ENCODE measurements at regions not wholly inside any gene's neighbourhood (a gene's known extent, or its start where the extent isn't known, plus 50 kb on each side); places are given as distances from the start of the nearest gene placed in this dataset.

GRCh38 chr20:41932431-41932830, 314.3 kb upstream of the CHD6 start:
- TF ChIP-seq, protein P1, sequence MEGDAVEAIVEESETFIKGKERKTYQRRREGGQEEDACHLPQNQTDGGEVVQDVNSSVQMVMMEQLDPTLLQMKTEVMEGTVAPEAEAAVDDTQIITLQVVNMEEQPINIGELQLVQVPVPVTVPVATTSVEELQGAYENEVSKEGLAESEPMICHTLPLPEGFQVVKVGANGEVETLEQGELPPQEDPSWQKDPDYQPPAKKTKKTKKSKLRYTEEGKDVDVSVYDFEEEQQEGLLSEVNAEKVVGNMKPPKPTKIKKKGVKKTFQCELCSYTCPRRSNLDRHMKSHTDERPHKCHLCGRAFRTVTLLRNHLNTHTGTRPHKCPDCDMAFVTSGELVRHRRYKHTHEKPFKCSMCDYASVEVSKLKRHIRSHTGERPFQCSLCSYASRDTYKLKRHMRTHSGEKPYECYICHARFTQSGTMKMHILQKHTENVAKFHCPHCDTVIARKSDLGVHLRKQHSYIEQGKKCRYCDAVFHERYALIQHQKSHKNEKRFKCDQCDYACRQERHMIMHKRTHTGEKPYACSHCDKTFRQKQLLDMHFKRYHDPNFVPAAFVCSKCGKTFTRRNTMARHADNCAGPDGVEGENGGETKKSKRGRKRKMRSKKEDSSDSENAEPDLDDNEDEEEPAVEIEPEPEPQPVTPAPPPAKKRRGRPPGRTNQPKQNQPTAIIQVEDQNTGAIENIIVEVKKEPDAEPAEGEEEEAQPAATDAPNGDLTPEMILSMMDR (IDR thresholded peaks at IDR 0.05) = no peak
- no peak for ATAC-seq
- H3K27ac ChIP-seq (ENCODE audit: low read length) = no peak overlapping the region
- intact Hi-C loops (cut with micrococcal nuclease) = no loop called here
- H3K4me3 ChIP-seq (ENCODE audit: low read length) = no peak overlapping the region
- 79% methylated on average over 7 of the region's 7 CpGs for WGBS (ENCODE audit: insufficient coverage)
- Mint-ChIP-seq H3K36me3 (no peaks in the 10 kb centered on the region), H3K27ac (no peak overlapping the region), H3K4me1 (no peaks in the 10 kb centered on the region), H3K4me3 (no peak overlapping the region), H3K9me3 (peaks cover 0 to 4% of the 10 kb centered on the region in 2 donors), H3K27me3 (ENCODE audit: low read depth in 2 of 2) (peaks cover 0 to 11% of the 10 kb centered on the region in 2 donors)
- DNase-seq = no peak
- H3K4me1 ChIP-seq (ENCODE audit: control insufficient read depth, insufficient read depth, low read length) = no peaks in the 10 kb centered on the region
- peaks cover 3% of the 10 kb centered on the region for H3K9me3 ChIP-seq (ENCODE audit: control insufficient read depth, insufficient read depth, low read length)
- H3K27me3 ChIP-seq (ENCODE audit: control insufficient read depth, insufficient read depth, low read length) = no peaks in the 10 kb centered on the region
- no peaks in the 10 kb centered on the region for H3K36me3 ChIP-seq (ENCODE audit: control insufficient read depth, insufficient read depth, low read length)

DNA sequence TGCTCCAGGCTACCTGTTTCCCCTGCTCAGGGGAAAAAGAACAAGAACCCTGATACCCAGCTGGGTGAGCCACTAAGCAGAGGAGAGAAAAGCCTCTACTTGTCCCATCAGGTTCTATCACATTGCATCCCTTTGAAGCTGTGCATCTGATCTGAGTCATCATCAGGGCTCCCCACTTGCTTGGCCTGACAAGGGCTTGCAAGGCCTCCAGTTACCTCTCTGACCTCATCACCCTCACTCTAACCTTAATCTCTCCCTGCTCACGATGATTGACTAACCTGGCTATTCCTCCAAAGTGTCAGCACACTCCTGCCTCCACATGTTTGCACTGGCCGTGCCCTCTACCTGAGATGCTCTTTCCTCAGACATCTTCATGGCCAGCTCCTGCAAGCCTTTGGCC, 309.5 kb upstream of the CHD6 start:
- H3K9me3 ChIP-seq (ENCODE audit: control insufficient read depth, insufficient read depth, low read length) = peaks cover 3% of the 10 kb centered on the region
- H3K36me3 ChIP-seq (ENCODE audit: control insufficient read depth, insufficient read depth, low read length) = no peaks in the 10 kb centered on the region
- Mint-ChIP-seq H3K27ac (no peak overlapping the region), H3K4me3 (no peak overlapping the region), H3K27me3 (ENCODE audit: low read depth in 2 of 2) (peaks cover 0 to 11% of the 10 kb centered on the region in 2 donors), H3K4me1 (no peaks in the 10 kb centered on the region), H3K36me3 (no peaks in the 10 kb centered on the region), H3K9me3 (peaks cover 0 to 4% of the 10 kb centered on the region in 2 donors)
- intact Hi-C loops (cut with micrococcal nuclease) = no loop called here
- TF ChIP-seq, protein P1 (IDR thresholded peaks at IDR 0.05) = no peak
- ATAC-seq (no peak), DNase-seq (no peak)
- no peaks in the 10 kb centered on the region for H3K27me3 ChIP-seq (ENCODE audit: control insufficient read depth, insufficient read depth, low read length)
- 79% methylated on average over 2 of the region's 2 CpGs for WGBS (ENCODE audit: insufficient coverage)
- no peak overlapping the region for H3K27ac ChIP-seq (ENCODE audit: low read length)
- no peak overlapping the region for H3K4me3 ChIP-seq (ENCODE audit: low read length)
- H3K4me1 ChIP-seq (ENCODE audit: control insufficient read depth, insufficient read depth, low read length) = no peaks in the 10 kb centered on the region

GRCh38 chr20:41927189-41927588, 309.0 kb upstream of the CHD6 start:
- Mint-ChIP-seq H3K27me3 (ENCODE audit: low read depth in 2 of 2) (peaks cover 0 to 11% of the 10 kb centered on the region in 2 donors), H3K9me3 (peaks cover 2 to 4% of the 10 kb centered on the region in 2 donors), H3K4me3 (no peak overlapping the region), H3K27ac (no peak overlapping the region), H3K4me1 (no peaks in the 10 kb centered on the region), H3K36me3 (no peaks in the 10 kb centered on the region)
- Histone ChIP-seq H3K9me3 (ENCODE audit: control insufficient read depth, insufficient read depth, low read length) (peaks cover 3% of the 10 kb centered on the region), H3K4me1 (ENCODE audit: control insufficient read depth, insufficient read depth, low read length) (no peaks in the 10 kb centered on the region), H3K27me3 (ENCODE audit: control insufficient read depth, insufficient read depth, low read length) (no peaks in the 10 kb centered on the region), H3K4me3 (ENCODE audit: low read length) (no peak overlapping the region), H3K27ac (ENCODE audit: low read length) (no peak overlapping the region), H3K36me3 (ENCODE audit: control insufficient read depth, insufficient read depth, low read length) (no peaks in the 10 kb centered on the region)
- no peak for DNase-seq
- intact Hi-C loops (cut with micrococcal nuclease) = no loop called here
- 84% methylated on average over 1 of the region's 2 CpGs for WGBS (ENCODE audit: insufficient coverage)
- TF ChIP-seq, protein P1 (IDR thresholded peaks at IDR 0.05) = no peak
- ATAC-seq = no peak

GRCh38 chr20:41925476-41925875, 307.3 kb upstream of the CHD6 start:
- no peaks in the 10 kb centered on the region for H3K4me1 ChIP-seq (ENCODE audit: control insufficient read depth, insufficient read depth, low read length)
- no peak overlapping the region for H3K27ac Mint-ChIP-seq
- no peaks in the 10 kb centered on the region for H3K4me1 Mint-ChIP-seq
- TF ChIP-seq, protein P1 (IDR thresholded peaks at IDR 0.05) = no peak
- H3K4me3 ChIP-seq (ENCODE audit: low read length) = no peak overlapping the region
- no peaks in the 10 kb centered on the region for H3K9me3 ChIP-seq (ENCODE audit: control insufficient read depth, insufficient read depth, low read length)
- no peaks in the 10 kb centered on the region for H3K36me3 Mint-ChIP-seq
- H3K9me3 Mint-ChIP-seq = peaks cover 0 to 2% of the 10 kb centered on the region in 2 donors
- H3K27me3 ChIP-seq (ENCODE audit: control insufficient read depth, insufficient read depth, low read length) = no peaks in the 10 kb centered on the region
- ATAC-seq (peak in 1 of 3 donors; percentile 14), DNase-seq (no peak)
- H3K27ac ChIP-seq (ENCODE audit: low read length) = no peak overlapping the region
- H3K4me3 Mint-ChIP-seq = no peak overlapping the region
- no peaks in the 10 kb centered on the region for H3K36me3 ChIP-seq (ENCODE audit: control insufficient read depth, insufficient read depth, low read length)
- peaks cover 0 to 5% of the 10 kb centered on the region in 2 donors for H3K27me3 Mint-ChIP-seq (ENCODE audit: low read depth in 2 of 2)
- 79% methylated on average over 4 of the region's 4 CpGs for WGBS (ENCODE audit: insufficient coverage)
- intact Hi-C loops (cut with micrococcal nuclease) = no loop called here

Measured in natural killer cell (primary cell).